Activated CD8-positive, alpha-beta memory T cell treated with anti-CD3 and anti-CD28 coated beads for 36 hours (primary cell): ENCODE measurements at regions not wholly inside any gene's neighbourhood (a gene's known extent, or its start where the extent isn't known, plus 50 kb on each side); places are given as distances from the start of the nearest gene placed in this dataset.

Experiments
- CTCF ChIA-PET: fragments of 350-600 bp; sonication (Branson Sonifier 250); formaldehyde crosslinking; loops from one replicate; lab custom pipeline; 2021; ENCODE audit warnings: antibody characterized with exemption; lab: Charles Lee
- POLR2A ChIA-PET: fragments of 350-600 bp; sonication (Branson Sonifier 250); formaldehyde crosslinking; loops from one replicate; lab custom pipeline; 2021; ENCODE audit warnings: antibody characterized with exemption; lab: Charles Lee

DNA sequence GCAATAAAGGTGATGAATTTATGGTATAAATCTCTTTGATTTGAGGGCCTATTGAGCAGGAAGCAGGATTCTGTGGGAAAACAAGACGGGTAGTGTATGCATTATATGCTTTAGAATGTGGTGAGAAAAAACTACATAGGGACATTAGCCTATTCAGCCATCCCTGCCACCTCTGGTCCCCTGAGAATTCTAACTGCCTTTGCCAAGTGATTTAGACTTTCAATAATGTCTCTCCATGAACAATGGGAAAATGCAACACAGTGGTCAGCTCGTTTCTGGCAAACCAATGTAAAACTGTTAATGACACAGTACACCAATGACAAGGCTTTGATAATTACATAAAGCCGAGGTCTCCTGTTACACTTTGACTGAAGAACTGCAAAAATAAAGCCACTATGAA lies 314.7 kb upstream of the CNTN4 start:
- POLR2A ChIA-PET: no interaction called here

DNA sequence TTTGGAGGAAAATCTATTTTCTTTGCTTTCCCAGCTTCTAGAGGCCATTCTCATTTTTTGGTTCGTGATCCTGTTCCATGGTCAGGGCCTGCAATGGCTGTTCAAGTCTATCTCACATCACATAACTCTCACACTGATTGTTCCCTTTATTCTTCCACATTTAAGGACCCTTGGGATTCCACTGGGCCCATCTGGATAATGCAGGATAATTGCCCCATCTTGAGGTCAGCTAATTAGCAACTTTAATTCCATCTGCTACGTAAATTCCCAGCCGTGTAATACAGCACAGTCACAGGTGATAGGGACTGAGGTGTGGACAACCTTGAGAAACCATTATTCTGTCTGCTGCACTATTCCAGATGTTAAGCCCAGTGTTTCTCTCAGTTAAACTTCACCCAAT lies 311.6 kb upstream of the CNTN4 start:
- CTCF ChIA-PET: no interaction called here
- POLR2A ChIA-PET: no interaction called here

More for the DNA sequence above, 314.7 kb upstream of the CNTN4 start:
- CTCF ChIA-PET: no interaction called here

DNA sequence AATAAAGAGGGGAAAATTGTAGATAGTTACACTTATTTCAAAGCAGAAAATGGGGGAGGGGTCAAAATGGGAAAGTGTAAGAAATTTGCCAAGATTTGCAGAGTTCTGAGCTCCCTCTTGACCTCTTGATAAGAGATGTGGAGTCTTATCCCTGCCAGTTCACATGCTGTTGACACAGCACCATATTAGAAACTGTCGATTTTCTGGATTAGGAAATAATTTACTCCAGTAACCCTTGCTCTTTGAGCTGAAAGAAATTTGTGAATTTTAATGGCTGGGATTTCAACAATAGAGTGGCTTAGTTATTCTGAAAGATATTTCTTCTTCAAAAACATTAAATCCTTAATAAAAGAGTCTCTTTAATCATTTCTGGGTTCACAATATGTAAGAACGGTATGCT lies 306.2 kb upstream of the CNTN4 start:
- POLR2A ChIA-PET: no interaction called here
- CTCF ChIA-PET: no interaction called here

DNA sequence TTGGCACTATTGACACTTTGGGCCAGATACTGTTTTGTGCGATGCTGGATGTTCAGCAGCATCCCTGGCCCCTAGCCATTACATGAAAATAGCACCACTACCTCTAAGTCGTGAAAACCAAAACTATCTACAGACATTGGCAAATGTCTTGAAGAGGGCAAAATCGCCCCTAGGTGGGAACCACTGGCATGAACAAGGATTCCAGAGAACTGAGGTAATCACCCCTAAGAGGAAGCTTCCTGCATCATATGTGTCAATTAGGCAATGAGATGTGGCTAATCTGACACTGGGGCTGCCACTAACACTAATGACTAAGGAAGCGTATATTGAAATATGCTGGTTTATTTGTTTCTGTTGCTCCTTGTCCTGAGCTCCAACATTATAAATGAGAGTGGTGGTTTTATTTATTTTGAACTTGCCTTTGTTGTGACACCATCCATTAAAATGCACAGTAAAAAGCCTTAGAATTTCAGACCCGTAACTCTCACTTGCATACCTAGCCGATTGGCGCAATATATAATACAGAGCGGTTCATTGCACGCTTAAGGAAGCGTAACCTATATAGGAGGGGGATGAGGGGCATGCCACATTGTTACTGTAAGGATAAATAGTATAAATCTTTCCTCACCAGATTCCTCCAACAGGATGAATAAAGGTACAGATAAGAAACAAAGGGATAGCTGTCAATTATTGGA lies 299.8 kb upstream of the CNTN4 start:
- ChIA-PET CTCF (no interaction called here), POLR2A (no interaction called here)

DNA sequence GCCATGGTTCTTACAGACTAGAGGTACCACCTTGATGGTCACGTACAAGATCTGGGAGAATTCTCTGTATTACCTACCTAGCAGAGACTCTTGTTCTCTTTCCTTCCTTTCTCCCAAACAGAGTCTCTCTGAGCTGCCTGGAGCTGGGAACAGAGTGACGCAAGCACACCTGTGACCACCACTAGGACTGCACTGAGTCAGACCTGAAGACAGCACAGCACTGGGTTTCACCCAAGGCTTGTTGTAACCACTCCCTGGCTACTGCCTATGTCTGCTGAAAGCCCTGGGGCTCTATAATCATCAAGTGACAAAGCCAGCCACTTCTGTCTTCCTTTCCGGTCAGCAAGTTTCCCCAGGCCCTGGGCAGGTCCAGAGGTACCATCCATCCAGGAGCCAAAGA lies 293.3 kb upstream of the CNTN4 start:
- ChIA-PET POLR2A (no interaction called here), CTCF (no interaction called here)

DNA sequence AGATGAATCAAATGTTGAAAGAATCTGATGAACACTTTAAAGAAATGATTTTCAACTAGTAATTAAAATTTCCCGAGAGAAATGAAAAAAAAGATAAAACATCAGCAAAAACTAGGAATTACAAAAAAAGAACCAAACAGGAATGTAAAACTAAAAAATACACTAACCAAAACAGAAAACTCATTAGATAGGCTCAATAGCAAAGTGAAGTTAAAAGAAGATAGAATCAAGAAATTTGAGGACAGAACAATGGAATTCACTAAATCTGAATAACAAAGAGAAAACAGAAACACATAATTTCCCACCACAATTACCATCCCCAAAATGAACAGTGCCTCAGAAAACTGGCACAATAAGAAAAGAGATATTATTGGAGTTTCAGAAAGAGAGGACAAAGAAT lies 290.1 kb upstream of the CNTN4 start:
- CTCF ChIA-PET: no interaction called here
- POLR2A ChIA-PET: no interaction called here

DNA sequence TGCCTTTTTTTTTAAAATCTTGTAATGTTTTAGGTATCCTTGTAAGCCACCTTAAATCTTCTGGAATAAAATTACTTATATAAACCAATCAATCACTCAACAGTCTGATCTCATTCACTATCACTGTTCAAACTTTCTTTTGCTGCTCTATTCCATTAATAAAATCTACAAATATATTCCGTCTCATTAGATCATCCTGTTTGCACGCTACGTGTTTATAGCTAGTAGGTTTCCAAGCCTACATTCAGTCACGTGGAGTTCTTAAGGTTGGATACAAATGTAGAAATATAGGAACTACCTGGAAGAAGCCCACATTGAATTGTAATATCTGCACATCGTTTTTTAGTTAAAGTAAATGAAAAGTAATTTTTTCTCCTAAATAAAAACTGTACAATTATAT lies 274.8 kb upstream of the CNTN4 start:
- CTCF ChIA-PET: no interaction called here
- POLR2A ChIA-PET: no interaction called here

DNA sequence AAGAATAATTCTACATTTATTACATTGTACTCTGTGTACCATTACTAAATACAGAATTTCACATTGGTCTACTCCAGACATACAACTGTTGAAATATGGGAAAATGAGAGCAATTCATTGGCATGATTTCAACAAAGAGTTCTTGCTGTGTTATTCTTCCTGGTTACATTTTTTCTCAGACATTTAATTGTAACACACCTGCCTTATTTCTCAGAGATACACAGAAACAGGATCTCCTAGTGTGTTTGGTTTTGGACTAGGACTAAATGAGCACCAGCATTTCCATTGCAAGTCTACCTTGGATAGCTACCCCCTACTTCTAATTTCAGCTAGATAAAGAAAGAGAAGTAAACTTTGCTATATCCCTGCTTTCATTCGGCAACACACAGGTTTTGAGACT lies 274.3 kb upstream of the CNTN4 start:
- POLR2A ChIA-PET: no interaction called here
- CTCF ChIA-PET: no interaction called here

DNA sequence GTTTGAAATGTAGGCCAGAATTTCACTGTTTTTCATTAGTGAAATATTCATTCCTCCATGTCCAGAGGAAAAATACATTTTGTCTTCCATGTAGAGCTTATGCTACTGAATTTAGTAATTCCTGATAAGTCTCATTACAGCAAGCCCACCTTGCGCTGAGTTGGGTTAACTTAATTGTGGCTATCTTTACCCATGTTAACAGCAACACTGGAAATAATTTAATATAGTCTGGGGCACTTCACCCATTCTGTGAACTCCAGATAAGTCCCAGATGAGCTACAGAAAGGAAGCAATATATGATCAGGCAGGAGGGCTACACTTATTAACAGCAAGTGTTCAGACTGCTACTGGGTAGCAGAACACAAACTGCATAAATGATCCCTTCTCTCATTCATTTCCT lies 270.1 kb upstream of the CNTN4 start:
- POLR2A ChIA-PET: no interaction called here
- CTCF ChIA-PET: no interaction called here

DNA sequence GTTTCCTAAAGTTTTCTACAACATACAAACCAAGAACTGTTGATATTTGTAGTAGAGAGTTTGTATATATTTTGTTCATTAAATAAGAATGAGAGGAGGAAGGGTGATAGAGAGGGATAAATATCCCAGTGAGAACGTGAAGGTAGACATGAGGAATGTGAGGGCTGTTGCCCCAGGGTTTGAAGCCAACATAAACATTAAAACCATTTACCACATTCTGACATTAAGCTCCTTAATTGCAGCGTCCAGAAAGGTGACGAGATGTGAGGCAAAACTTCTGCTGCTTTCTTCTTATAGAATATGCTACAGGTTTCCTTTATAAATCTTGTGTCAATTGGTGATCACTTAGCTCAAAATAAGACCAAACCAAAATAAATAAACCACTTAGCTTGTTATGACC lies 267.8 kb upstream of the CNTN4 start:
- CTCF ChIA-PET: no interaction called here
- POLR2A ChIA-PET: no interaction called here

DNA sequence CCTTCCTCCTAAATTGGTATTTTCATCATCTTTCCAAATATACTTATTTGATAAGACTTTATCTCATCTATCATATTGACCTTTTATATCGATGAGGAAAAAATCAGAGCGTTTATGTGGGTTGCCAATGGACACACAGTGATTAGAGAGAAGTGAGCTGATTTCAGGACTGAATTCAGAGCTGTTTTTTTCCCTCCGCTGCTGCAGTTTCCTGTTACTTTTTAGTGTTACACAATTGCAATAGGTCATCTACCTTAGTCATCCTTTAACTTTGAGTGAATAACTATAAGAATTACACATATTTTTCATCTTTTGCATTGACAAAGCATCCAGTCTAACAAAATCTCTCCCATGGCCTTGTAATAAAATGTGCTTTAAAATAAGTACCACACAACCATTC lies 266.3 kb upstream of the CNTN4 start:
- ChIA-PET CTCF (no interaction called here), POLR2A (no interaction called here)

DNA sequence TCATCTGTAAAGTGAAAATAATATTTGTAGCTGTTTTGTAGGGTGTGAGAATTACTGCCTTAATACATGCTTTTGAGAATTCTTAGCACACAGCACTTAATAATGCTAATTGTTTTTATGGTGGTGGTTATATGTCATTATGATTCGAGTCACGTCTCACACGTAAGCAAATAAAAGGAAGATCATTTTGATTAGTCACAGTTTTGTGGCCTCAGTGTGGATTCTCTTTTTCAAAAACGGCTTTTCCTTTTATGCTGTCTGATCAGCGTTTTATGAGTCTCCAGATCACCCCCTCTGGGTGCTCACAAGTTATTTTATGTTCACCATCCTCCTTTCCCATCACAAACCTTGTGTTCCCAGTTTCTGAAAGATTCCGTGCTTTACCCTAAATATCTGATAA lies 255.6 kb upstream of the CNTN4 start:
- CTCF ChIA-PET: no interaction called here
- POLR2A ChIA-PET: no interaction called here

DNA sequence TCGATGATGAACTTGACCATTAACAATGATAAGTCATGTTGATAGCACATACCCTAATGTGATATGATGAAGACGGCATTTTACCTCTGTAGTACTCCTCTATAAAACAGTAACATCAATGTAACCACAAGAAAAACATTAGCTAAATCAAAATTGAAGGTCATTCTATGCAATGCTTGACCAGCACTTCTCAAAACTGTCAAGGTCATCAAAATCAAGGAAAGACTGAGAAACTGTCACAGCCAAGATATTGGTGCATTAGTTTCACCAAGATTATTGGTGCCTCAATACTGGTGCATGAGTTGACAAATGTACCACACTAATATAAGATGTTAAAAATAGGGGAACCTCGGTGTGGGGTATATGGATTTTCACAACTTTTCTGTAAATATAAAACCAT lies 251.1 kb upstream of the CNTN4 start:
- CTCF ChIA-PET: no interaction called here

DNA sequence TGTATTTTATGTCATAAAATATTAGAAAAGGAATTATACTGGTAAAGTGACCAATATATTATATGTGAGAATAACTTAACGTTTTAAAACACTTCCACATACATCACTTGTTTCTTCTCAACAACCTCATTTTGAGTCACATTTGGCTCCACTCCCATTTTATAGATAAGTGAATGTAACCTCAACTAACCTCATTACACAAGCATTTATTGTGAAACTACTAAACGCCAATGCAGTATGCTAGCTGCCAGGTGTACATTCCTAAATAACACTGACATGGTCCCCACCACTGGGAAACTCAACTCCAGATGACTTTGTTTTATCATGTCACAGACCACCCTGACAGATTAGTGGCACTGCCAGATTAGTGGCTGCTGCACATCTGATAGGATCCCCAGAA lies 249.7 kb upstream of the CNTN4 start:
- ChIA-PET CTCF (no interaction called here), POLR2A (no interaction called here)

More for the DNA sequence above, 251.1 kb upstream of the CNTN4 start:
- POLR2A ChIA-PET: no interaction called here

DNA sequence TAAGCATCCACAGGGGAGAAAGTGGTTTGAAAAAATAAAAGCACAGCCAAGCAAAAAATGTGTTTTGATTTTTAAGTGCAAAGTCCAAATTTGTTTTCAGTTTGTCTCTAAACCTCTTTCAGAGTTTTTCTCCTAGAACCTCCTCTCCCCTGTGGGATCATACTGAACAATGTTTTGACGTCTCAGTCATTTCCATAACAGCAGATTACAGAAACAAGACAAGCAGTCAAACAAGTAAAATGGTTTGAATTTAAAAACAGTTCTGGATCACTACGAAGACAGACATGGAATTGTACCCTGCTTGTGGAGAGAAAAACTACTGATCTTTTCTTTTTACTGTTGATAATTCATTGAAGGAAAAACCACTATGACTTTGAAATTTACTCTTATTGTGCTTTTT lies 245.7 kb upstream of the CNTN4 start:
- POLR2A ChIA-PET: no interaction called here
- CTCF ChIA-PET: no interaction called here

DNA sequence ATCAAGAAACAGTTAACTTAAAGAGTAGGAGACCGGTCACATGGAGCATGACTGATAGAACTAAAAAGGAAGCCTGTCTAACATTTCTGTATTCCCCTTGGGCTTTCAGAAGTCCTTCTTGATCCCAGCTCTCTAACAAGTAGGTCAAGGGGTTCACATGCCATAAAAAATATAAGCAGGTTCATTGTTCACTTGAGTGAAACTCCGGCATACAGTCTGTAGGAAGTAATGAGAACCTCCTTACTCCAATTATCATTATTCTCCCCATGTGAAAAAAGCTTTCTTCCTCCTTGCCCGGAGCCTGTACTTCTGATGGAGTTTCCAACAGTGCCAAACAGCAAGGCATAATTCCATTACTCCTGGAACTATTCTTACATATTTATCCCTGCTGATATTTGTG lies 242.8 kb upstream of the CNTN4 start:
- ChIA-PET POLR2A (no interaction called here), CTCF (no interaction called here)

DNA sequence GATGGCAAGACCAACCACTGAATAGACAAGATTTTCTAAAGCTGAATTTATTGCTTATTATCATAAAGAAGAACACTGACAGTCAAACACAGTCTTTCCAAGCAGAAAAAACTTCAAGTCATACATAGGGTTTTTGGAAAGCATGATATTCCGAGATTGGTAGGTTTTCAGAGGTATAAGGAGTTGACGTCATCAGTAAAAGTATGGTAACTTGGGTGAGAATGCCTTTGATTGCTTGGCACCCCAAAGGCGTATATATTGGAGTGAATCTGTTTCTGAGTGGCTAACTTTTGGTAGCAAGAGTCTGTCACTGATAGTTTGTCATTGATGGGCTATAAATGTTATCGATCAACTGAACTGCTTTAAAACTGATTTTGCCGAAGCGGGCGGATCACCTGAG lies 227.9 kb upstream of the CNTN4 start:
- ChIA-PET CTCF (no interaction called here), POLR2A (no interaction called here)

DNA sequence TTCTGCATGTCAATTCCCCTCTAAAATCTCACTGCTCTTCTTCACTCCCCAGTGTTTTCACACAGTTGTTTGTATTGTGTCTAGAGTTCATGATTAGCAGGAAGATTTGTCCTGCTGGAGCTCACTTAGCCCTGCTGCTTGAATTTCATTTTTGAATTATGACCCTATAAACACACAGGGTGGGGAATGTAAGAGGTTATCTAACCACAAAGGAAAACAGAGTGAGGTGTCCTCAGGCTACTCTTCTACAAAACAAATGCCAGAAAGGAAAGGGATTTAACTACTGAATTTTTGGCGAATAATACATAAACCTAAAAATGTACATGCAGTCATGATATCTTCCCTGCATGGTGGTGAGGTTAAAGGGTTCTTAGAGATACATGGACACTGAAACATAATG lies 215.1 kb upstream of the CNTN4 start:
- CTCF ChIA-PET: no interaction called here
- POLR2A ChIA-PET: no interaction called here

DNA sequence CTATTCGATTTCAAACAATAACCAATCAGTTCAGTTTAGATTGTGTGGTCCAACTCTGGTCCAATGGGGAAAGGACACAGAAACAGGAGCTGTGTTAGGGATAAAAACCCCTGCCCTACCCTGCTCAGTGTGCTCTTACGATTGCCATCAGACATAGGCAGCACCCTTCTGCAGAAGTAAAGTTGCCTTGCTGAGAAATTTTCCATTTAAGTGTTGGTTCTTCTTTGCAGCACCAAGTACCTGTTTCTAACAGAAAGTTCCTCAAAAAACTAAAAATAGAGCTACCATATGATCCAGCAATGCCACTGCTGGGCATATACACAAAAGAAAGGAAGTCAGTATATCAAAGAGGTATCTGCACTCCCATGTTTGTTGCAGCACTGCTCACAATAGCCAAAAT lies 206.2 kb upstream of the CNTN4 start:
- ChIA-PET POLR2A (no interaction called here), CTCF (no interaction called here)

DNA sequence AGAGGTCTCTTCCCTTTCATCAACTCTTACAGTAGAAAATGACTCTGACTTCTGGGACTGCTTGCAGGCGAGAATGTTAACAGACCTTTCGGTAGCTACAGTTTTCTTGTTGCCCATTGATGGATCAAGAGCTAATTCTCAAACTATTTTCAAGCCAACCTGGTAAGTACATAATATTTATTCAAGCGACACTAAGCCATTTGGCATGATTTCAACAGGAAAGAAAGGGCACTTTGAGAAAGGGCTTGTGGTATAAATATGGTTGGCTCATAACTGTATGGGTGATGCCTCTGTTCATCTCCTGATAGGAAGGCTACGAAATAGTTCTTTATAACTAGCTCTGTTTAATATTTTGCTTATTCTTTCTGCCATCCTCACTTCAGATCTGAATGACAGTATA lies 196.2 kb upstream of the CNTN4 start:
- POLR2A ChIA-PET: no interaction called here
- CTCF ChIA-PET: no interaction called here

DNA sequence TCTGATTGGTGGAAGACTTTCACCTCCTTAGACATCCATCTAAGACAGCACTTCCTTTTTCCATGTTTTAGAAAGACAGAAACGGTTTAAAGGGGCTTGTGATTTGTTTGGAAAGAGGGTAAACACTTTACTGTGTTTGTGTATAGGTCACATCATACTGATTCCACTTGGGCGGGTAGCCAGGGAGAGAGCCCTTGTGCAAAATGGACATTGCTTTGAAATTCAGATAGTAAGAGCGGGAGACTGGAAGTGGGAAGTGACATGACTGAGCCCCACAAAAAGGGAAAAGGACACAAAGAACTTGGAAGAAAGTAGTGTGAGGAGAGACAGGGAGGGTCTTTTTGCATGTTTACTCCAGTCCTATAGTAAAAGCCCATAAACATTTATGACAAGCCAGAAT lies 195.6 kb upstream of the CNTN4 start:
- CTCF ChIA-PET: no interaction called here
- POLR2A ChIA-PET: no interaction called here

DNA sequence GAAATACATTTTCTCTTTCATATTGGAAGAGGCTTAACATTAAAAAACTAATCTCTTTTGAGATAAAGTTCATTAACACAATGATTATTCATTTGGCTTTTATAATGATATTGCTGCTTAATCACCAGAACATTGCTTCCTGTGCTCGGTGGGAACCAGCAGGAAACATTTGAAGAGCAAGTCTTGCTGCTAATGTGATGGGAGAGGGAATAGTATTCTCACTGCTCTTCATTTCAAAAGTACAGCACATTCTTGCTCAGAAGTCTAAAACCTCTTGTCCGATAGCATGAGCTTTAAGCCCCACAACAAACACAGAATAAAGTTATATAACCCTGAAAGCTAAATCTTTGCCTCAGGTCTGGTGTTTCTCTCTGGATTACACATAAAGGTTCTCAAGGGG lies 190.8 kb upstream of the CNTN4 start:
- ChIA-PET CTCF (no interaction called here), POLR2A (no interaction called here)
